Activated CD4-positive, alpha-beta T cell treated with anti-CD3 and anti-CD28 coated beads, Interleukin-2, amount 10 ng/mL, durations not matched to agents 24 days and 14 days (primary cell): ENCODE measurements at regions not wholly inside any gene's neighbourhood (a gene's known extent, or its start where the extent isn't known, plus 50 kb on each side); places are given as distances from the start of the nearest gene placed in this dataset.

ENCODE experiments used
- DNase-seq: peaks from one replicate; pipeline ENCODE4 v3.0.0; 2022
- H3K27ac Mint-ChIP-seq: one replicate; pipeline ENCODE4 v1.8.0; 2022; ENCODE audit warnings: mild to moderate bottlenecking, mixed read lengths
- H3K27me3 Mint-ChIP-seq: one replicate; pipeline ENCODE4 v1.8.0; 2022; ENCODE audit warnings: mixed read lengths
- H3K36me3 Mint-ChIP-seq: one replicate; pipeline ENCODE4 v1.8.0; 2022; ENCODE audit warnings: low read depth, mild to moderate bottlenecking, mixed read lengths
- H3K4me1 Mint-ChIP-seq: one replicate; pipeline ENCODE4 v1.8.0; 2021; ENCODE audit warnings: mixed read lengths
- H3K4me3 Mint-ChIP-seq: one replicate; pipeline ENCODE4 v1.8.0; 2022; ENCODE audit warnings: mild to moderate bottlenecking, moderate library complexity, mixed read lengths
- H3K9me3 Mint-ChIP-seq: one replicate; pipeline ENCODE4 v1.8.0; 2021; ENCODE audit warnings: mixed read lengths
- intact Hi-C: fragments of 100-400 bp; cut with micrococcal nuclease; formaldehyde crosslinking; loops from one replicate; pipeline ENCODE4 v1.15.1; 2023

DNA sequence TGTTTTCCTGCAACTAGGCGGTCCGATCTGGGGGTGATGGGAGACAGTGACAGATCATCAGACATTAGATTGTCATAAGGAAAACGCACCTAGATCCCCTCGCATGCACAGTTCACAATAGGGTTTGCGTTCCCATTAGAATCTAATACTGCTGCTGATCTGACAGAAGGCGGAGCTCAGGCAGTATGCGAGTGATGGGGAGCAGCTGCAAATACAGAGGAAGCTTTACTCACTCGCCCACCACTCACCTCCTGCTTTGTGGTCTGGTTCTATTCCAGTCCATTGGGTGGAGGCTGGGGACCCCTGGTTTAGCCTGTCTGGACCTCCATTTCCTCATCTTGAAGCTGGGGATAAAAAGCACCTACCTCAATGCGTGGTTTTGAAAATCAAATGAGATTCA, 437.5 kb upstream of the PROK2 start:
- no peak for DNase-seq
- Mint-ChIP-seq H3K27ac (no peak overlapping the region), H3K9me3 (peaks cover 31% of the 10 kb centered on the region), H3K4me3 (no peak overlapping the region), H3K27me3 (peaks cover 2% of the 10 kb centered on the region), H3K36me3 (peaks cover 10% of the 10 kb centered on the region), H3K4me1 (peaks cover 2% of the 10 kb centered on the region)
- intact Hi-C loops, result no loop called here

DNA sequence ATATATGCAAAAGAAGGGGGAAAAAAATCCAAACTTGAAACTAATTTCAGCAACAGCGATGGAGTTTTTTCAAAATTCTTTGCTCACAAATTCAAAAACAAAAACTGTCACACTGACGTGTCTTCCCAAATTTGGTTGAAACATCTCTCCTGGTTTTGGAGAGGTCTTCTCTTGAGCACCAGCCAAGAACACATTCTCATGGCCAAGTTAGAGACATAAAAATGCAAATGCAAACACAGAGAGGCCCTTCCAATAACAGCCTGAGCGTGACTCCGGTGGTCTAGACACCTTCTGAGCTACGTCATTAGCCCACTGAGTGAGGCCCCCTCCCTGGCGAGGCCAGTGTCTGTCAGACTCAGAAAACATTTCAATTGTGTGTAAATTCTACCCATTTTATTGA, 436.0 kb upstream of the PROK2 start:
- DNase-seq, result no peak
- Mint-ChIP-seq H3K4me1 (no peaks in the 10 kb centered on the region), H3K27me3 (peaks cover 2% of the 10 kb centered on the region), H3K9me3 (peaks cover 27% of the 10 kb centered on the region), H3K36me3 (peaks cover 10% of the 10 kb centered on the region), H3K4me3 (no peak overlapping the region), H3K27ac (no peak overlapping the region)
- intact Hi-C loops, result no loop called here

DNA sequence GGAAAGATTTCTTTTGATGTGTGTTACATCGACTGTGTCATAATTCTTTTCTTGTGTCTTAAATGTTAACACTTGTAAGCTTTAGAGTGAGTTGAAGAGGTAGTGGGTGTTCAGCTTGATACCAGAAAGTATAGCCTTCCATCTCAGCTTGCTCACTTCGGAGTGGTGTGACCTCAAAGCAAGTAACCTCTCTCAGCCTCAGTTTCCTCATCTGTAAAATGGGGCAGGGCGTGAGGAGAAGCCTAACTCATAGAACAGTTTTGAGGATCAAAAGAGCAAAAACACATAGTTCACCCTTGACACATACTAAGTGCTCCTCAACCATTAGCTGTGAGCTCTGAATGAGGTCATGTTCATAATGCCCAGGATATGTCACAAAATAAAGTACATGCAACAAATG, 434.8 kb upstream of the PROK2 start:
- no peak overlapping the region for H3K27ac Mint-ChIP-seq
- H3K4me3 Mint-ChIP-seq, result no peak overlapping the region
- intact Hi-C loops, result no loop called here
- H3K36me3 Mint-ChIP-seq, result peaks cover under 1% of the 10 kb centered on the region
- H3K27me3 Mint-ChIP-seq, result no peaks in the 10 kb centered on the region
- no peaks in the 10 kb centered on the region for H3K4me1 Mint-ChIP-seq
- DNase-seq, result no peak
- peaks cover 15% of the 10 kb centered on the region for H3K9me3 Mint-ChIP-seq

DNA sequence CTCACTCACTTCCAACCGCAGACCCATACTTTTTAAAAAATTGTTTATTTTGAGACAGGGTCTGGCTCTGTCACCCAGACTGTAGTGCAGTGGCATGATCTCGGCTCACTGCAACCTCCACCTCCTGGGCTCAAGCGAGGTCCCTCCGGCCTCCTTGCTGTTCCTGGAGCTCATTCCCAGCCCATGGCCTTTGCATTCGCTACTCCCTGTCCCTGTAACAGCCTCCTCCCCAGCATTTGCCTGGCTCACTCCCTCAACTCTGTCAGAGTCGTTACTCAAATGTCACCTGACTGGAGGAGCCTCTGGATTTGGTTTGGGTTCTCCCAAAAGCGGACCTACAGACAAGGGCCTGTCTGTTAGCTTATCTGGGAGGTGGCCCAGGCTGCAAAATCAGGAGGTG, 432.6 kb upstream of the PROK2 start:
- Mint-ChIP-seq H3K4me1 (no peaks in the 10 kb centered on the region), H3K27me3 (no peaks in the 10 kb centered on the region), H3K36me3 (no peaks in the 10 kb centered on the region), H3K27ac (no peak overlapping the region), H3K9me3 (peaks cover 4% of the 10 kb centered on the region), H3K4me3 (no peak overlapping the region)
- no peak for DNase-seq
- intact Hi-C loops, result no loop called here

DNA sequence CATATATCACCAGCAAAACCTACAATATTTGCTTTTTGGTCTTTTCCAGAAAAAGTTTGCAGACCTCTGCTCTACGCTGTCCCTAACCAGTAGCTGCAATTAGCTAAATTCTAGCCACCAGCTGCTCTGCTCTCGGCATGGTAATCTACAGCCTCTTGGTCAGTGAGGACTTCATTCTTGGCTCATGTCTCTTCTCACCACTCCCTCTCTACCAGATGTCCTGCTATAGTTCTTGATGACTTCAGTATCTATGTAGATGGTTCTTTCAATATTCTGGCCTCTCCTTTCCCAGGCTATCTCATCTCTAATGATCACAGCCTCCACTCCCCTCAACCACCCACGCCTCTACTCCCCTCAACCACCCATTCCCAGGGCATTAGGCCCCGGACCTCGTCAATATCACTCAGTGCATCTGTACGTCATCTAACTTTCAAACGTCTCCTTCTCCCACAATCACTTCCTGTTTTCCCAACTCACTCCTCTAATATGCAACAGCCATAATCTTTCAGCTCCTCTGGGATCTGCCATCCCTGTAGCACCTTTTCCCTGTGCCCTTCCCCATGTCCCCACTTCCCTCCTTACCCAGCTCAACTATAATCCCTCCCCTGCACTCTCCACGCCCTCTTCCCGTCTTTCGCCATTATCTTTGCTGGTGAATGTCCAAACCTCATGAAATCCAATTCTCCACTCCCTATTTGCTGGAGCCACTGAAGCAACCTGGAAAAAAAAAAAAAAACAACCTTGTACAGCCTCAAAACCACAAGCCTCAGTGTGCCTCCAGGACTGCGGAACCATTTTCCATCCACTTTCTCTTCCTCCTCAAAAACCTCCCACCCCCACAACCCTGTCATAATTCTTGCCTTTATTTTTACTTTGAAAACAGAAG, 429.4 kb upstream of the PROK2 start:
- no peak overlapping the region for H3K27ac Mint-ChIP-seq
- H3K4me1 Mint-ChIP-seq, result no peaks in the 10 kb centered on the region
- peaks cover 4% of the 10 kb centered on the region for H3K9me3 Mint-ChIP-seq
- H3K36me3 Mint-ChIP-seq, result no peaks in the 10 kb centered on the region
- peaks cover 2% of the 10 kb centered on the region for H3K27me3 Mint-ChIP-seq
- intact Hi-C loops, result no loop called here
- no peak for DNase-seq
- H3K4me3 Mint-ChIP-seq, result no peak overlapping the region

DNA sequence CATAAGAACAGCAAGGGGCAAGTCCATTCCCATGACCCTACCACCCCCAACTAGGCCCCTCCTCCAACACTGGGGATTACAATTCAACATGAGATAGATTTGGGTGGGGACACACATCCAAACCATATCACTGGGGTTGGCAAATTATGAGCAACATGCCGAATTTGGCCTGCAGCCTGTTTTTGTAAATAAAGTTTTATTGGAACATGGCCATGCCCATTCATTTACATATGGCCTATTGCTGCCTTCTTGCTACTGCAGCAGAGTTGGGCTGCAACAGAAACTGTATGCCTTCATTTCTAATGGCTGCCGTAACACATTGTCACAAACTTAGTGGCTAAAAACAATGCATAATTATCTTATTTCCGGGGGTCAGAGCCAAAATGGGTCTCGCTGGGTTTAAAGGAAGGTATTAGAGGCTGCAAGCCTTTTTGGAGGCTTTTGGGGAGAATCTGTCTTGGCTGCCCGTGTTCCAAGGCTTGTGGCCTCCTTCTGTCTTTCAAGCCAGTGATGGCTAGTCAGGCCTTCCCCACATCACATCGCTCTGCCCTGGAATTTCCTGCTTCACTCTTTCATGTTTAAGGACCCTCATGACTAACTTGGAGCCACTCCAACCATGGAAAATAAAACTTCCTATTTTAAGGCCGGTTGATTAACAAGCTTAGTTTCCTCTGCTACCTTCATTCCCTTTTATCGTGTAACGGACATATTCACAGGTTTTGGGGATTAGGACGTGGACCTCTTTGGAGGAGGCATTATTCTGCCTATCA, 428.5 kb upstream of the PROK2 start:
- intact Hi-C loops, result no loop called here
- H3K36me3 Mint-ChIP-seq, result no peaks in the 10 kb centered on the region

DNA sequence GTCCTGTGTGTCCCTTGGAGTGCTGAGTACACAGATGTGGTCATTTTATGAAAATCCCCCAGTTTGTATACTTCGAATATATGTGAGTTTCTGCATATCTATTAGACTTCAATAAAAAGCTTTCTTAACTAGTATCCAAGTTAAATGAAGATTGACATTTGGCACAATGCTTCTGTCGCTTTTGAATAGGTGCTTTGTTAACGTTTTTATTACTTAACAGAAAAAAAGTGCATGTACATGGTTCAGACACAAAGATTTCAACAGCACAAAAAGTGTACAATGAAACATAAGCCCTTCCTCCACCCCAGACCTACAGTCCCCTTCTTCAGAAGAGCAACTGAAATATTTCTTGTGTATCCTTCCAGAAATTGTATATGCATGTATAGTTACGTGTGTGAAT, 427.4 kb upstream of the PROK2 start:
- DNase-seq, result no peak

More for the DNA sequence above, 428.5 kb upstream of the PROK2 start:
- Mint-ChIP-seq H3K4me3 (no peak overlapping the region), H3K27me3 (peaks cover 2% of the 10 kb centered on the region), H3K9me3 (peaks cover 4% of the 10 kb centered on the region), H3K4me1 (no peaks in the 10 kb centered on the region), H3K27ac (no peak overlapping the region)
- DNase-seq, result no peak

DNA sequence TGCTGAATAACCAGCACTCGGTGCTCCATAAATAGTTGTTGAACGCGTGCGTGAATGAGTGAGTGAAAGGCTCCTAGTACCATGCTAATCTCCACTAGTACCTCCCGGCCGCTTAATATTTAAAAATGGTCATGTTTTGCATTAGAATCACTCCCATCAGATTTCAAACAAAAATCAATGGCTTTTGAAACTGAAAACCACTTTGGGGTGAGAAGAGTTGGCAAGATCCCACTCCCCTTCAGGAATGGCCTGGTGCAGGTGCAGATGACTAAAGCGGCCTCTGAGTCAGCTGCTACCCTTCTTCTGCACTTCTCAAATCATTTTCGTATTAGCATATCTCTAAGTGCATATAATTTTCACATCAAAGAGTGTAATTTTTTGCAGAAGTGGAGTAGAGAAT, 425.3 kb upstream of the PROK2 start:
- Mint-ChIP-seq H3K4me3 (no peak overlapping the region), H3K4me1 (no peaks in the 10 kb centered on the region), H3K27me3 (peaks cover 2% of the 10 kb centered on the region), H3K27ac (no peak overlapping the region), H3K36me3 (no peaks in the 10 kb centered on the region), H3K9me3 (no peaks in the 10 kb centered on the region)
- intact Hi-C loops, result no loop called here
- no peak for DNase-seq

More for the DNA sequence above, 427.4 kb upstream of the PROK2 start:
- H3K4me1 Mint-ChIP-seq, result no peaks in the 10 kb centered on the region
- H3K9me3 Mint-ChIP-seq, result peaks cover 4% of the 10 kb centered on the region
- H3K27me3 Mint-ChIP-seq, result peaks cover 2% of the 10 kb centered on the region
- H3K27ac Mint-ChIP-seq, result no peak overlapping the region
- intact Hi-C loops, result no loop called here
- H3K4me3 Mint-ChIP-seq, result no peak overlapping the region
- H3K36me3 Mint-ChIP-seq, result no peaks in the 10 kb centered on the region

DNA sequence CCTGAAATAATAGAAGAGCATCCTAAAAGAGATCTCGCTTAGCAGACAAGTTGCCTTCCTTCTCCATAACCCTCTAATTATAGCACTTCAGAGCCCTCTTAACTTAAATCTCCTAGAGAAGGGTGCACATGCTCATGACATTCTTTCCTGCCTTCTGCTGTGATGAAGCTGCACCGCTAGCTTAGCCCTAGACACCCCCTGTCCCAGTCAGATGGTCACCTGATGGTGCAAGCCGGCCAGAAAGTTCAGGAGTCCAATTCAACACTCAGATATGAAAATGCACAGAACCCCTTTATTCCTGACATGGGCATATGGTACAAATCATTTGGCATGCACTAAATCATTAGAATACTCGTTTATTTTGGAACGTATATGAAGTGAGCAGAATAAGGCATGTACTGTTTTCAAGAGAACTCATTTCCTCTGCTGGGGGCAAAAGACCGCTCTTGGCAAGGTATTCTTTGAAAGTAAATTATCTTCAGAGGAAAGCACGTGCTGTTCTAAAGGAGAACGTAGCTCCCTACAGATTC, 420.4 kb upstream of the PROK2 start:
- Mint-ChIP-seq H3K27me3 (peaks cover 2% of the 10 kb centered on the region), H3K36me3 (no peaks in the 10 kb centered on the region), H3K4me3 (no peak overlapping the region), H3K9me3 (peaks cover 12% of the 10 kb centered on the region), H3K27ac (no peak overlapping the region), H3K4me1 (no peaks in the 10 kb centered on the region)
- intact Hi-C loops, result no loop called here
- no peak for DNase-seq

DNA sequence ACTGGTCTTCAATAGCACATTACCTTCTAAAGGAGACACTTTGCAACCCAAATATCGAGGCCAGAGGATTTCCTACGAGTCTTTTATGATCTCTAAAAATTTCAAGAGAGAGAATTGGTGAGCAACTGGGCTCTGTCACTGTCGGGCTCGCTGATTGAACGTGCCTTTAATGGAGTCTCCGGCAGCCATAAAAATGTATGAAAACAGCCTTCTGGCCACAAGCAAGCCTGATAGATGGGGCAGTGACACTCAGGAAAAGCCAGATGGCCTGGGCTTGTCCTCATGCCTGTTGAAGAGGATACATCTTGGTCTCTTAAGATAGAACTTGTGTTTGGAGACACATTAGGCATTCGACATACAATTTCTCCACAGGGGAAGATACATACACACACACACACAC, 419.5 kb upstream of the PROK2 start:
- H3K27me3 Mint-ChIP-seq, result peaks cover 3% of the 10 kb centered on the region
- H3K4me1 Mint-ChIP-seq, result no peaks in the 10 kb centered on the region
- H3K36me3 Mint-ChIP-seq, result no peaks in the 10 kb centered on the region
- H3K4me3 Mint-ChIP-seq, result no peak overlapping the region
- no peak for DNase-seq
- peaks cover 18% of the 10 kb centered on the region for H3K9me3 Mint-ChIP-seq
- no peak overlapping the region for H3K27ac Mint-ChIP-seq
- intact Hi-C loops, result no loop called here

DNA sequence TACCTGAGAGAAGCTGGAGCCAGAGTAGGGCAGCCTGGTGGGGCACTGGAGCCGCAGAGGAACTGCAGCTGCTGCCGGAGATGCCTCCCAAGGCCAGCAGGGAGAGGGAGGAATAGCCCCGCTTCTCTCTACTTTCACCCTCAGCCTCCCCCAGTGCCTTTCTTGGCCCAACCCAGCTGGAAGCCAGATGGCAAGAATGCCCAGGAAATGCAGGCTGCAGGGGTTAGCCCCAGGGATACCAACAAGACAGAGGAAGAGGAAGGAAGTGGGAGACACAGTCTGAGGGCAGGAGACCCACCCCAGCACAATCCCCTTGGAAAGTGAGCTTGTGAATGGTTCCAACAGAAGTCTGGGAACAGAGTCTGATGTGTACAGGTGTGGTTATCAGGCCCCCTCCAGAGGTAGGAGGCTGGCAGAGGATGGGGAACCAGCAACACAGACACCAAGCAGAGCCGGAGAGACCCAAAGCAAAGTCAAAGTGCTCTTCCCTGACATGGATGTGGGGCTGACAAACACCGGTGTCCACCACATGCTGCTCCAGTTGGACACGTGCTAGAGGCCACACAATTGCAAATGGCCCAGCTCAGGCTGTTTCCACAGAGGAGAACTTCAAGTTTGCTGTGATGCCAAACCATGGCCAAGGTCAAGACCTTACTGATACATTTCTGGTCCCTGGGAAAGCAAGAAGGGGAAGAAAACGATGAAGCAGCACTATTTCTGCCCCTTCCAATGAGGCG, 418.8 kb upstream of the PROK2 start:
- peaks cover 24% of the 10 kb centered on the region for H3K9me3 Mint-ChIP-seq
- intact Hi-C loops, result no loop called here
- no peaks in the 10 kb centered on the region for H3K4me1 Mint-ChIP-seq
- H3K4me3 Mint-ChIP-seq, result no peak overlapping the region
- no peak for DNase-seq
- no peaks in the 10 kb centered on the region for H3K36me3 Mint-ChIP-seq
- H3K27me3 Mint-ChIP-seq, result peaks cover 3% of the 10 kb centered on the region
- no peak overlapping the region for H3K27ac Mint-ChIP-seq

DNA sequence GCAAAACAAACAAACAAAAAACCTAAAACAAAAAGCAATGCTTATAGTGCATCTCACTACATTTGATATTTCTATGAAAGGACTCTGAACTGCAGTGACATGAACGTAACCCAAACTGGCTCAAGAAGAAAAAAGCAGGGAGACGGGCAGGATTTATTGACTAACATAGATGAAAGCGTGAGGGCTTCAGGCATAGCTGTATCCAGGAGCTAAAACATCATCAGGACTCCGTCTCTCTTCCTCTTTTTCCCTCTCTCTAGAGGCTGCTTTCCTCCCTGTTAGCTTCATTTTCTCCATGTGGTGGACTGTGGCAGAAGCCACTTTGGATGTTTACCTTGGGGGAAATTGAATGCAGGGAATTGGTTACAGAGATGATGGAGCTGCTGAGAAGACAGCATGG, 418.2 kb upstream of the PROK2 start:
- peaks cover 26% of the 10 kb centered on the region for H3K9me3 Mint-ChIP-seq
- no peaks in the 10 kb centered on the region for H3K36me3 Mint-ChIP-seq
- H3K27ac Mint-ChIP-seq, result no peak overlapping the region

DNA sequence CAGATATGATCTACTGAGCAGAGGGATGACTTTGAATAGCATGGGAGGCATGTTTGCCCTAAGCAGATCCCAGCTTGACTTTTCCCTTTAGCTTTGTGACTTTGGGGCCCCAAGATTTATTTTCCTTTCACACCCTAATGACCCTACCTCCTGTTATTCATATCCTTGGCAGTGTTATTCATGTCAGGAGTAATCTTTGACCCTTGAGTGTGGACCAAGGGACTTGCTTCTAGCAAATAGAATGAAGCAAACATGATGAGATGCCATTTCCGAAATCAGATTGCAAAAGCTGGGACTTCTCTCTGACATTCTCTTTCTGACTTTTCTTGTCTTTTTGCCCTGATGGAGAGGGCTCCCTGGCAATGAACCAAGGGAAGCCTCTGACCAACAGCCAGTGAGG, 415.4 kb upstream of the PROK2 start:
- H3K4me1 Mint-ChIP-seq, result no peaks in the 10 kb centered on the region
- intact Hi-C loops, result no loop called here
- peaks cover 36% of the 10 kb centered on the region for H3K9me3 Mint-ChIP-seq

More for the DNA sequence above, 418.2 kb upstream of the PROK2 start:
- intact Hi-C loops, result no loop called here
- Mint-ChIP-seq H3K4me1 (no peaks in the 10 kb centered on the region), H3K27me3 (peaks cover 3% of the 10 kb centered on the region), H3K4me3 (no peak overlapping the region)
- DNase-seq, result no peak

DNA sequence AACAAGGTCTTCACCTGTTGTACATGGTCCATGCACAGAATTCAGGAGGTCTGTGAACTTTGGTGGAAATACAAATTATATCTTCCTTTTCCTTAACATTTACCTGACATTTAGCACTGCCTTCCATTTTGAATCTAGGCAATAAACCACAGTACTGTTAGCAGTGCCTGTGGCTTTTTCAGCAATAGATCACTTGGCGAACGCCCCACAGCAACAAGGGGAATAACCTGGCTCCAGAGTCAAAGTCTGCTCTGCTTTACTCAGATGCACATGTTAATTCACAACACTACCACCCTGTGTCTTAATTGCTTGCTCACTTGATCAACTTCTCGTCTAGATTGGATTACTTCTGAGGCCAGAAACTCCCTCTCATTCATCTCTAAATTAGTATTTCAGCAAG, 414.6 kb upstream of the PROK2 start:
- Mint-ChIP-seq H3K27me3 (peaks cover 3% of the 10 kb centered on the region), H3K27ac (no peak overlapping the region), H3K36me3 (no peaks in the 10 kb centered on the region), H3K9me3 (peaks cover 36% of the 10 kb centered on the region), H3K4me1 (no peaks in the 10 kb centered on the region), H3K4me3 (no peak overlapping the region)
- DNase-seq, result no peak
- intact Hi-C loops, result no loop called here

More for the DNA sequence above, 415.4 kb upstream of the PROK2 start:
- H3K36me3 Mint-ChIP-seq, result no peaks in the 10 kb centered on the region
- H3K27ac Mint-ChIP-seq, result no peak overlapping the region
- H3K27me3 Mint-ChIP-seq, result peaks cover 3% of the 10 kb centered on the region
- no peak overlapping the region for H3K4me3 Mint-ChIP-seq
- DNase-seq, result no peak
